SU-DHL-6 (cell line): ENCODE measurements at regions not wholly inside any gene's neighbourhood (a gene's known extent, or its start where the extent isn't known, plus 50 kb on each side); places are given as distances from the start of the nearest gene placed in this dataset.

ENCODE experiments used
- H2AFZ ChIP-seq: fragments of 200-600 bp; sonication (generic); 2 replicates; pipeline ENCODE4 v1.6.1; 2014; ENCODE audit warnings: low read depth, mild to moderate bottlenecking, moderate library complexity, mixed read lengths, antibody characterized with exemption, low read length; ENCODE audit not compliant: severe bottlenecking
- H3F3A ChIP-seq: fragments of 200-600 bp; shearing (Covaris generic); 2 replicates; pipeline ENCODE4 v1.6.0; 2016; ENCODE audit warnings: antibody characterized with exemption, mild to moderate bottlenecking; ENCODE audit not compliant: insufficient read depth
- H3K27ac ChIP-seq: fragments of 200-600 bp; sonication (generic); 2 replicates; pipeline ENCODE4 v1.5.1; 2016; ENCODE audit warnings: low read depth, mild to moderate bottlenecking, low read length, moderate library complexity, mixed read lengths
- H3K27me3 ChIP-seq: fragments of 200-600 bp; sonication (generic), shearing (Covaris generic); 2 replicates; pipeline ENCODE4 v1.6.0; 2014; ENCODE audit warnings: mild to moderate bottlenecking, low read length
- H3K36me3 ChIP-seq: fragments of 200-600 bp; sonication (generic); 2 replicates; pipeline ENCODE4 v1.6.1; 2014; ENCODE audit warnings: mild to moderate bottlenecking, low read length, mixed read lengths
- H3K4me2 ChIP-seq: fragments of 300-600, 200-600 bp; shearing (Covaris generic), sonication (generic); 2 replicates; pipeline ENCODE4 v1.6.0; 2014; ENCODE audit warnings: low read length, low read depth, mild to moderate bottlenecking; ENCODE audit not compliant: poor library complexity, severe bottlenecking
- H3K4me3 ChIP-seq: fragments of 200-600 bp; sonication (generic); 2 replicates; pipeline ENCODE4 v1.5.1; 2014; ENCODE audit warnings: antibody characterized with exemption, low read length, mild to moderate bottlenecking, mixed read lengths; ENCODE audit not compliant: insufficient read depth, poor library complexity, severe bottlenecking
- H3K79me2 ChIP-seq: fragments of 200-600 bp; sonication (generic); 2 replicates; pipeline ENCODE4 v1.6.1; 2014; ENCODE audit warnings: mild to moderate bottlenecking, low read length, moderate library complexity; ENCODE audit not compliant: insufficient read depth
- H3K9ac ChIP-seq: fragments of 200-600 bp; sonication (generic); 2 replicates; pipeline ENCODE4 v1.7.0; 2014; ENCODE audit warnings: mild to moderate bottlenecking, low read length
- H3K9me2 ChIP-seq: fragments of 200-600 bp; sonication (generic); replicated peaks from 2 replicates; pipeline ENCODE4 v1.6.1; 2014; ENCODE audit warnings: low read length; ENCODE audit not compliant: insufficient read depth
- H3K9me3 ChIP-seq: fragments of 200-600 bp; sonication (generic); 2 replicates; pipeline ENCODE4 v1.6.1; 2014; ENCODE audit warnings: low read length, mixed read lengths; ENCODE audit not compliant: insufficient read depth
- H4K20me1 ChIP-seq: fragments of 200-600 bp; sonication (generic); 2 replicates; pipeline ENCODE4 v1.6.1; 2014; ENCODE audit warnings: low read depth, mild to moderate bottlenecking, antibody characterized with exemption, low read length, moderate library complexity, mixed read lengths
- EZH2phosphoT487 ChIP-seq: fragments of 200-600 bp; sonication (generic), shearing (Covaris generic); conservative IDR thresholded peaks from 2 replicates; pipeline ENCODE4 v1.6.1; 2018; ENCODE audit warnings: mild to moderate bottlenecking, antibody characterized with exemption, low read length, moderate library complexity, mixed read lengths
- TF ChIP-seq, protein P1 (sequence below): fragments of 200-600 bp; sonication (generic); IDR thresholded peaks from one replicate; pipeline ENCODE4 v1.5.1; 2017; ENCODE audit warnings: antibody characterized with exemption, mild to moderate bottlenecking, low read length, moderate library complexity; ENCODE audit not compliant: insufficient read depth, poor library complexity, severe bottlenecking

DNA sequence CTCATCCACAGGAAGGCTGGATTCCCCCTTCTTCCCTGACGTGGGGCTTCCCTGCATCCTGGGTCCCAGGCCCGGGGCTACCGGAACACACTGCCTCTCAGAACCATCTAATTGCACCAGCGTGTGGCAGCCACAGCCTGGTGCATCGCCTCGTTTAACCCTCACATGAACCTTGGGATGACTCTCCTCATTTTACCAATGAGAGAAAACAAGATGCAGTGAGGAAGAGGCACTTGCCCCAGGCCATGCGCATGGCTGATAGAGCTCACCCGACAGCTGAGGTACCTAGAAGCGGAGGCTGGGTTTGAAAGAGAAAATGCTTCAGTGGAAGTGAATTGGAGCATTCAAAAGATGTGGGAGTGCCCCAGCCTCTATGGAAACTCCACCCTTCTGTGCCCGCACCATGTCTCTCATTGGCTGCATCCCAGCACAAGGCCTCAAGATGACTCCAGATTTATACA lies 162.3 kb downstream of the KATNIP start:
- no peak for TF ChIP-seq EZH2phosphoT487
- TF ChIP-seq, protein P1, sequence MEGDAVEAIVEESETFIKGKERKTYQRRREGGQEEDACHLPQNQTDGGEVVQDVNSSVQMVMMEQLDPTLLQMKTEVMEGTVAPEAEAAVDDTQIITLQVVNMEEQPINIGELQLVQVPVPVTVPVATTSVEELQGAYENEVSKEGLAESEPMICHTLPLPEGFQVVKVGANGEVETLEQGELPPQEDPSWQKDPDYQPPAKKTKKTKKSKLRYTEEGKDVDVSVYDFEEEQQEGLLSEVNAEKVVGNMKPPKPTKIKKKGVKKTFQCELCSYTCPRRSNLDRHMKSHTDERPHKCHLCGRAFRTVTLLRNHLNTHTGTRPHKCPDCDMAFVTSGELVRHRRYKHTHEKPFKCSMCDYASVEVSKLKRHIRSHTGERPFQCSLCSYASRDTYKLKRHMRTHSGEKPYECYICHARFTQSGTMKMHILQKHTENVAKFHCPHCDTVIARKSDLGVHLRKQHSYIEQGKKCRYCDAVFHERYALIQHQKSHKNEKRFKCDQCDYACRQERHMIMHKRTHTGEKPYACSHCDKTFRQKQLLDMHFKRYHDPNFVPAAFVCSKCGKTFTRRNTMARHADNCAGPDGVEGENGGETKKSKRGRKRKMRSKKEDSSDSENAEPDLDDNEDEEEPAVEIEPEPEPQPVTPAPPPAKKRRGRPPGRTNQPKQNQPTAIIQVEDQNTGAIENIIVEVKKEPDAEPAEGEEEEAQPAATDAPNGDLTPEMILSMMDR = no peak
- Histone ChIP-seq H3K4me3 (no peak overlapping the region), H3K79me2 (no peaks in the 10 kb centered on the region), H4K20me1 (no peaks in the 10 kb centered on the region), H3K4me2 (no peak overlapping the region), H3K9me3 (no peaks in the 10 kb centered on the region), H3K27ac (no peak overlapping the region), H3K36me3 (no peaks in the 10 kb centered on the region), H3K9me2 (no peaks in the 10 kb centered on the region), H3F3A (no peaks in the 10 kb centered on the region), H3K27me3 (no peaks in the 10 kb centered on the region), H3K9ac (no peak overlapping the region), H2AFZ (no peak overlapping the region)

DNA sequence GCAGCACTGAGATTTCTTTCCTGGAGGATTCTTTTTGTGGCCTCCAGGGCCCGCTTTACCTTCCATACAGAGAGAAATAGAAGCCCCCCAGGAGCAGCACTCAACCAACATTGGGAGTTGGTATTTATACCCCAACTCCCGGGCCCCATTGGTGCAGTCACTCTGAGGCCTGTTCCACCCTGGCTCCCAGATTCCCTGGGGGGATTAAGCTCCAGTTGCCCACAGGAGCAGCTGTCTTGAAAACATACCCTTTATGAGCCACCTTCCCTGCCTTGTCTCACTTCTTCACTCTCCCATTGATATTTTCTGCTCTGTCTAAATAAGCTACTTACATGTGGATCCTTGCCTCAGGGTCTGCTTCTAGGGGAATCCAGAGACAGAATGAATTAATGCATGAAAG lies 167.8 kb downstream of the KATNIP start:
- no peak overlapping the region for H3K9ac ChIP-seq
- no peaks in the 10 kb centered on the region for H3K27me3 ChIP-seq
- no peaks in the 10 kb centered on the region for H4K20me1 ChIP-seq
- H3K27ac ChIP-seq = no peak overlapping the region
- no peak overlapping the region for H3K4me2 ChIP-seq
- no peaks in the 10 kb centered on the region for H3K79me2 ChIP-seq
- no peaks in the 10 kb centered on the region for H3F3A ChIP-seq
- no peak overlapping the region for H3K4me3 ChIP-seq
- no peaks in the 10 kb centered on the region for H3K9me3 ChIP-seq
- H3K36me3 ChIP-seq = no peaks in the 10 kb centered on the region
- no peak for TF ChIP-seq EZH2phosphoT487
- TF ChIP-seq, protein P1 = no peak
- no peak overlapping the region for H2AFZ ChIP-seq
- H3K9me2 ChIP-seq = no peaks in the 10 kb centered on the region

DNA sequence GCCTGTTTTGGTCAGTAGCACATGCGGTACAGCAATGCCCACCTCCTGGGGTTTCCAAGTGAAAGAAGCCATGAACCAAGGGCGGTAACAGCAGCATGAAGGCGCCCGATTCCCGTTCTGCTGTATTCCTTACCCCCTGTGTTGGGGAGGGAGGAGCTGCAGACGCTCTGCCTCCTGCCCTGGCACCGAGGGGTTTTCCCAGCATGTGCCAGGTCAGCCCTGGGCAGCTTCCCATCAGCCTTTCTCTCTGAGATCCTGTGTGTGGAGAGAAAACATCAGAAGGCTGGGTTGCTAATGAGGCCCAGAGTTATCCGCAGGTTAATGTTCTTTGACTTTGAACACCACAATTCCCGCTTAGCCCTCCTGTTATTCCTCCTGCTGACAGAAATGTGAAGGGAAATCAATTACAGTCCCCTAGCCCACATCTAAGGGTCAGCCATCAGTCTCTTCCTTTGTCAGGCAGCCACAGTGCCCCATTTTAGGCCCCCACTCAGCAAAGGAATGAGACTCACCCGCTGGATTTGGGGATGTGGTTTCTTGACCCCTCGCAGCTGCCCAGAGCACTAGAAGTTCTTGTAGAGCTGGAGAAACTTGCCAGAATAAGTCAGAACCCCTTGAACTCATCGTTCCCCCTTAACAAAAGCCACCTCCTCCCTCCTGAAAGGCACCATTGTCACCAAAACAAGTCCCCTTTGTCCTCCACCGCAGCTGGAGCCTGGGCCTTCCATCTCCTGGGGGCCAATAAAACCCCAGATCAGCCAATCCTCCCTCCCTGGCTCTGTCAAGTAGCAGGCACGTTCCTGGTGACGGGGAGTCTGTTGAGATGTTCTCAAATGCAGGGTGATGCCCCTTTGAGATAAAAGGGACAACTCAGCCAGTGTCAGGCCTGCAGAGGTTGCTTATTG lies 168.5 kb downstream of the KATNIP start:
- Histone ChIP-seq H3K4me3 (no peak overlapping the region), H3F3A (no peaks in the 10 kb centered on the region), H3K9ac (no peak overlapping the region), H3K79me2 (no peaks in the 10 kb centered on the region), H3K4me2 (no peak overlapping the region), H3K9me2 (no peaks in the 10 kb centered on the region), H3K27ac (no peak overlapping the region), H3K36me3 (no peaks in the 10 kb centered on the region), H2AFZ (no peak overlapping the region), H4K20me1 (no peaks in the 10 kb centered on the region), H3K9me3 (no peaks in the 10 kb centered on the region), H3K27me3 (no peaks in the 10 kb centered on the region)
- TF ChIP-seq EZH2phosphoT487 = no peak

DNA sequence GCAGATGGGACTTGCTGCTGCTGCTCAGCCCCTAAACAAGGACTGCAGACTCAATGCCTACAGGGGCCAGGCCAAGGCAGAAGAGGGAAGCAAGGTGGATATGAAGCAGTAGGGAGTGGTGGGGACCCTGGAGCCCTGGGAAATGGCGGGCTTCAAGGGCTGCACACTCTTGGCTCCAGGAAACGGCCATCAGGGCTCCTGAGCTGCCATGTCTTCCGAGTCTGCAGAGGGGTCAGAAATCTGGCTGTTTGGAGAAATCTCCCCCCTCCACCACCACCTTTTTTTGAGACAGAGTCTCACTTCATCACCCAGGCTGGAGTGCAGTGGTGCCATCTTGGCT lies 169.1 kb downstream of the KATNIP start:
- Histone ChIP-seq H3K9me3 (no peaks in the 10 kb centered on the region), H3F3A (no peaks in the 10 kb centered on the region), H3K4me2 (no peak overlapping the region), H3K9ac (no peak overlapping the region), H3K9me2 (no peaks in the 10 kb centered on the region), H3K27ac (no peak overlapping the region), H3K36me3 (no peaks in the 10 kb centered on the region), H3K27me3 (no peaks in the 10 kb centered on the region), H4K20me1 (no peaks in the 10 kb centered on the region), H3K4me3 (no peak overlapping the region), H2AFZ (no peak overlapping the region), H3K79me2 (no peaks in the 10 kb centered on the region)
- TF ChIP-seq EZH2phosphoT487 = no peak
- TF ChIP-seq, protein P1 = no peak
